B cell (primary cell): ENCODE measurements at regions not wholly inside any gene's neighbourhood (a gene's known extent, or its start where the extent isn't known, plus 50 kb on each side); places are given as distances from the start of the nearest gene placed in this dataset.

Source experiments
- ATAC-seq: fragments of 200-7000 bp; cut with Tn5 transposase; one replicate; pipeline ENCODE4 v1.10.0; 2021; ENCODE audit warnings: low read depth, mild to moderate bottlenecking, moderate number of reproducible peaks, moderate library complexity
- CTCF ChIA-PET: fragments of 350-600 bp; sonication (Branson Sonifier 250); formaldehyde crosslinking; loops from one replicate; lab custom pipeline; 2021; ENCODE audit warnings: antibody characterized with exemption, inconsistent platforms; lab: Charles Lee
- POLR2A ChIA-PET: fragments of 350-600 bp; sonication (Branson Sonifier 250); formaldehyde crosslinking; loops from one replicate; lab custom pipeline; 2021; ENCODE audit warnings: antibody characterized with exemption; lab: Charles Lee
- DNase-seq: peaks from one replicate; pipeline ENCODE4 v3.0.0; 2013
- H2AFZ ChIP-seq: 2 replicates; pipeline ENCODE4 v1.6.1; 2012; ENCODE audit warnings: mild to moderate bottlenecking, low read depth, low read length; ENCODE audit not compliant: insufficient read depth, poor library complexity, severe bottlenecking
- H3K27ac ChIP-seq, 2 donors: 1 replicate in 1 of 2; 2 replicates in 1 of 2; pipeline ENCODE4 v1.5.1; 2012 to 2013; ENCODE audit warnings: low read length in 2 of 2, mild to moderate bottlenecking in 2 of 2, moderate library complexity in 1 of 2
- H3K27me3 ChIP-seq, 4 experiments: fragments of 200-600 bp in 1 of 4; sonication (generic) in 1 of 4; replicated peaks in 1 of 4; 1 replicate in 2 of 4; 2 replicates in 2 of 4; pipeline versions ENCODE4 v1.6.1 to v1.7.0; 2013 to 2016; ENCODE audit warnings: low read length in 3 of 4, mild to moderate bottlenecking in 2 of 4, mixed read lengths in 1 of 4, moderate library complexity in 1 of 4; ENCODE audit not compliant: insufficient read depth in 4 of 4, control insufficient read depth in 3 of 4; ENCODE audit errors: control extremely low read depth in 1 of 4
- H3K36me3 ChIP-seq, 2 experiments: replicated peaks in 1 of 2; 1 replicate in 1 of 2; 2 replicates in 1 of 2; pipeline versions ENCODE4 v1.6.1 to v1.7.1; 2013; ENCODE audit warnings: low read length in 1 of 2; ENCODE audit not compliant: insufficient read depth in 2 of 2, control insufficient read depth in 1 of 2; ENCODE audit errors: control extremely low read depth in 1 of 2, extremely low read depth in 1 of 2
- H3K4me1 ChIP-seq, 2 donors: fragments of 200-600 bp in 1 of 2; sonication (generic) in 1 of 2; 1 replicate in 1 of 2; 2 replicates in 1 of 2; pipeline versions ENCODE4 v1.5.1 to v1.6.1; 2013 to 2017; ENCODE audit warnings: low read length in 2 of 2; ENCODE audit not compliant: control insufficient read depth in 2 of 2, insufficient read depth in 2 of 2
- H3K4me2 ChIP-seq: replicated peaks from 2 replicates; pipeline ENCODE3; 2012; ENCODE audit warnings: mild to moderate bottlenecking, low read depth, low read length; ENCODE audit not compliant: poor library complexity, severe bottlenecking
- H3K4me3 ChIP-seq, 5 experiments: fragments of 200-600 bp in 1 of 5; sonication (generic) in 1 of 5; 1 replicate in 3 of 5; 2 replicates in 2 of 5; pipeline versions ENCODE4 v1.5.1 to v1.7.0; 2011 to 2016; ENCODE audit warnings: low read length in 4 of 5, mild to moderate bottlenecking in 4 of 5, low read depth in 2 of 5, control low read depth in 1 of 5, moderate library complexity in 1 of 5; ENCODE audit not compliant: insufficient read depth in 1 of 5; ENCODE audit errors: control extremely low read depth in 1 of 5, extremely low read depth in 1 of 5
- H3K79me2 ChIP-seq: fragments of 200-600 bp; sonication (generic); one replicate; pipeline ENCODE4 v1.6.0; 2016; ENCODE audit warnings: low read length; ENCODE audit not compliant: control insufficient read depth, insufficient read depth
- H3K9ac ChIP-seq: fragments of 200-600 bp; sonication (generic); 2 replicates; pipeline ENCODE4 v1.6.1; 2017; ENCODE audit warnings: mild to moderate bottlenecking, low read length, moderate library complexity
- H3K9me3 ChIP-seq, 3 donors: one replicate each; pipeline versions ENCODE4 v1.6.1 to v1.7.1; 2013; ENCODE audit warnings: low read length in 2 of 3; ENCODE audit not compliant: control insufficient read depth in 2 of 3, insufficient read depth in 1 of 3; ENCODE audit errors: control extremely low read depth in 1 of 3
- H4K20me1 ChIP-seq: 2 replicates; pipeline ENCODE4 v1.6.0; 2012; ENCODE audit warnings: mild to moderate bottlenecking, low read length; ENCODE audit not compliant: insufficient read depth, control insufficient read depth, poor library complexity, severe bottlenecking
- H3K27ac Mint-ChIP-seq: one replicate; pipeline ENCODE4 v1.8.0; 2021; ENCODE audit warnings: mixed read lengths
- H3K27me3 Mint-ChIP-seq: one replicate; pipeline ENCODE4 v1.8.0; 2021; ENCODE audit warnings: mixed read lengths
- H3K4me1 Mint-ChIP-seq: one replicate; pipeline ENCODE4 v1.8.0; 2021; ENCODE audit warnings: mixed read lengths
- H3K4me3 Mint-ChIP-seq: one replicate; pipeline ENCODE4 v1.8.0; 2021; ENCODE audit warnings: mixed read lengths
- H3K9me3 Mint-ChIP-seq: one replicate; pipeline ENCODE4 v1.8.0; 2022; ENCODE audit warnings: mixed read lengths; ENCODE audit not compliant: insufficient read depth
- CTCF ChIP-seq: fragments of 200-600 bp; IDR thresholded peaks from one replicate; pipeline ENCODE4 v1.8.0; 2022; ENCODE audit warnings: antibody characterized with exemption, mild to moderate bottlenecking
- EZH2 ChIP-seq: IDR thresholded peaks from 2 replicates; pipeline ENCODE4 v1.6.1; 2012; ENCODE audit warnings: borderline replicate concordance, low read depth, mild to moderate bottlenecking, moderate library complexity, low read length; ENCODE audit not compliant: insufficient read depth, poor library complexity, severe bottlenecking
- WGBS: methylation state at CpG from one replicate; pipeline ENCODE4 v1.1.5; 2013; ENCODE audit warnings: missing lambda C conversion rate; ENCODE audit not compliant: insufficient coverage; 5-methylcytosine and 5-hydroxymethylcytosine counted together
- intact Hi-C: fragments of 100-400 bp; cut with micrococcal nuclease; formaldehyde crosslinking; loops from one replicate; pipeline ENCODE4 v1.10.0; 2022

GRCh38 chr5:90142541-90142940, 267.0 kb downstream of the CETN3 start:
- no peak overlapping the region for H3K4me3 ChIP-seq
- H3K4me1 ChIP-seq, result peaks cover 8 to 10% of the 10 kb centered on the region in 2 donors
- no peak overlapping the region for H2AFZ ChIP-seq
- TF ChIP-seq EZH2 (no peak), CTCF (no peak)
- no peak overlapping the region for H3K27ac ChIP-seq
- peaks cover 0 to 12% (median 0%) of the 10 kb centered on the region in 3 donors for H3K9me3 ChIP-seq
- intact Hi-C loops, result no loop called here
- H3K36me3 ChIP-seq, result no peaks in the 10 kb centered on the region
- ChIA-PET CTCF (no interaction called here), POLR2A (no interaction called here)
- H3K4me1 Mint-ChIP-seq, result peaks cover 13% of the 10 kb centered on the region
- H3K27me3 Mint-ChIP-seq, result peaks cover 12% of the 10 kb centered on the region
- 60% methylated on average over 1 of the region's 1 CpG for WGBS
- no peaks in the 10 kb centered on the region for H3K27me3 ChIP-seq
- no peak overlapping the region for H3K27ac Mint-ChIP-seq
- no peak overlapping the region for H3K4me2 ChIP-seq
- H4K20me1 ChIP-seq, result no peaks in the 10 kb centered on the region
- no peak overlapping the region for H3K4me3 Mint-ChIP-seq
- DNase-seq, result peak; percentile 26
- H3K9me3 Mint-ChIP-seq, result no peaks in the 10 kb centered on the region
- no peak overlapping the region for H3K9ac ChIP-seq
- no peaks in the 10 kb centered on the region for H3K79me2 ChIP-seq
- peak; percentile 41 for ATAC-seq

GRCh38 chr5:90141984-90142383, 267.6 kb downstream of the CETN3 start:
- no peak overlapping the region for H2AFZ ChIP-seq
- Mint-ChIP-seq H3K9me3 (no peaks in the 10 kb centered on the region), H3K4me3 (no peak overlapping the region), H3K27me3 (peaks cover 12% of the 10 kb centered on the region), H3K4me1 (peaks cover 13% of the 10 kb centered on the region), H3K27ac (no peak overlapping the region)
- H3K27me3 ChIP-seq, result no peaks in the 10 kb centered on the region
- H3K4me2 ChIP-seq, result no peak overlapping the region
- CTCF ChIA-PET, result no interaction called here
- DNase-seq (no peak), ATAC-seq (no peak)
- no peaks in the 10 kb centered on the region for H4K20me1 ChIP-seq
- H3K4me3 ChIP-seq, result no peak overlapping the region
- 77% methylated on average over 2 of the region's 3 CpGs for whole genome bisulfite sequencing
- H3K36me3 ChIP-seq, result no peaks in the 10 kb centered on the region
- no peak overlapping the region for H3K9ac ChIP-seq
- POLR2A ChIA-PET, result no interaction called here
- H3K79me2 ChIP-seq, result no peaks in the 10 kb centered on the region
- TF ChIP-seq CTCF (no peak), EZH2 (no peak)
- H3K4me1 ChIP-seq, result peaks cover 8 to 10% of the 10 kb centered on the region in 2 donors
- H3K27ac ChIP-seq, result no peak overlapping the region
- H3K9me3 ChIP-seq, result peaks cover 0 to 11% (median 0%) of the 10 kb centered on the region in 3 donors
- intact Hi-C loops, result no loop called here
